ENCODE measurements at regions not wholly inside any gene's neighbourhood (a gene's known extent, or its start where the extent isn't known, plus 50 kb on each side); places are given as distances from the start of the nearest gene placed in this dataset.

- no peak for DNase-seq
Observed at GRCh38 chr12:84661786-84662185, 250.8 kb downstream of the SLC6A15 start.

- DNase-seq = no peak
Observed at GRCh38 chr12:84660139-84660538, 252.5 kb downstream of the SLC6A15 start.

DNA sequence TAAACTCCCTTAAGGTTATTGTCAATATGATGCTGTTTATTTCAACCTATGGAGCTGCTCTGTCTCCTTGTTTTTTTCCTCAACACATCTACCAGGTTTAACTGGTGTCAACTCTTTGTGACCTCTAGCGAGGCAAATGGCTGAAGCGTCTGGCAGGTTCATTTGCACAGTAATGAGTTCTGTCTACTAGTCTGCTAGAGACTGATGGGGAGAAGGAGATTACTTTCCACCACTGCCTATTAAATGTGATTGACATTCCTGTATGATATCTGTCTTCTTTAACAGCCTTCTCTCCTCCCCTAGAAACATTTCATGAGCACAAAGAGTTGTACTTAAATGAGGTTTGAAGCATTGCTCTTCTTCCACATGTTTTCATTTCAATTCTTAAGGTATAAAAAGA is 253.7 kb downstream of the SLC6A15 start:
- DNase-seq = no peak

DNA sequence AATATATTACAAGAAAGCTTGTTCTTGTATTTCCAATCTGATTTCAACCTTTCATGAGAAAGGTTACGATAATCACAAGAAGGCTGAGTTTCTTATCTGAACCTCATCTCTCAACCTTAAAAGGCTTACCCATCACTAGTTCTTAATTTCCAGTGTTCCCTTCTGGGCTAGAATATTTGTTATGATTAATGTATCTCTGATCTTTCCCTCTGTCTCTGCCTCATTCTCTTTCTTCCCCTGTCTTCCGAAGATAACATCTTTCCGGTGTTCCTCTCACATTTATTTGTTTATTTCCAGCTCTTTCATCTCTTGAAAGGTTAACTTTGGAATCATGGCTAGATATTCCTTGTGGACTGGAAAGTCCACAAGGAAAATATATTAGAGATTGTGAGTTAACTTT is 255.9 kb downstream of the SLC6A15 start:
- DNase-seq = no peak

DNA sequence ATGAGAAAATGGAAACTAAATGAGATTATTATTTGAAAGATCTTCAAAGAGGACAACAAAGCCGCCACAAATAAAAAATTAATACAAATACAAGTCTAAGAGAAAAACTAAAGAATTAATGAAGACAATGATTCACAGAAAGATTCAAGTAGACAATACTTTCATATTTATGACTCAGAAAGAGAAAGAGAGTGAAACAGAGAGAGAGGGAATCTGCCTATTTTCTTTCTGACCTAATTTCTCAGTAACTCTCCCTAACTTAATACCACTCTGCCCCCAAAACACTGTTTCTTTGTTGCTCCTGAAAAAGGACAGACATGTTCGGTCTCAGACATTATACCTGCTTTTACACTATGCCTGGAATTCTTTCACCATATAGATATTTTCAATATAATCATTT is 259.1 kb downstream of the SLC6A15 start:
- no peak for DNase-seq

- DNase-seq = no peak
Observed at GRCh38 chr12:84648425-84648824, 264.2 kb downstream of the SLC6A15 start.

DNA sequence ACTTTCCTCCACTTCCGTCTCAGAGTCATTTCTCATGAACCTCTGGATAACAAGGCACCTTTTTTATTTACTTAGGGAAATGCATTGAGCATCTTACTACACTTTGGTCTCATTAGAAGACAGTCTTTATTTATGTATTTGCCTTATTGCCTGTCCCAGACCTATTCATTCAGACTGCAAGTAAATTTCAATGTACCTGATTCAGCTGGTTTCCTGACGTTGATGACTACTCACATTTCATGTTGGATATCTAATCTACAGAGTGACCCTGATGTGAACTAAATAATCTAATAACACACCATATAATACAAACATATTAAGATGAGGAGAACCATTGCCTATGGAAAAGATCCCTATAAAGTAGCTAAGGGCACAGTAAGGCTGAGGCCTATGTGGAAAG is 267.7 kb downstream of the SLC6A15 start:
- DNase-seq = no peak

- no peak for DNase-seq
Observed at GRCh38 chr12:84643993-84644392, 268.6 kb downstream of the SLC6A15 start.

DNA sequence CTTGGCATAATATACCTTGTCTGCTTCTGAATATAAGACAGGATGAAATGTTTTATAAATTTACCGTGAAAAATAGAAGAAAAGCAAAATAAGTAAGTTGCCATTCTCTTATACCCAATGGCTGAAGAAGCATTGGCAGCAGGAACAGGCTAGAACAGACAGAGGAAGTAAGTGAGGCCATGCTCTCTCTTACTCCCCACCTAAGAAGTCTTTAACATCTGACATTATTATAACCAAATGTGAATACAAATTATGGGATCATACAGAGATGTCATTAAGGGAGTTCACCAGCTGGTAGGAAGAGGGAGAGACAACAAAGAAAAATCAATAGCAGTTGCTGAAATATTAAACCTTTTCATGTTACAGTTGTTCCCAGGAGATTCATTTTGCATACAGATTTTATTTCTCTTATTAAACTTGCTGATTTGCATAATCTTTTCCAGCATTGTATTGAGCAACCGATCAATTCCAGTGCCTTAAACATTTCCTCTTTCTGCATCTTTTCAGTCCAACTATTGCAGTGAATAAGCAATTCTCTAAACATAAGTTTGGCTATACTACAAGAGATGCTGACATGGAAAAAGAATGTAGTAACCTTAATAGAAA is 270.6 kb downstream of the SLC6A15 start:
- DNase-seq = peak; percentile 96

- DNase-seq = no peak
Observed at GRCh38 chr12:84638811-84639368, 273.7 kb downstream of the SLC6A15 start.

- no peak for DNase-seq
Observed at GRCh38 chr12:84637926-84638325, 274.7 kb downstream of the SLC6A15 start.

- DNase-seq = no peak
Observed at GRCh38 chr12:84636801-84637290, 275.8 kb downstream of the SLC6A15 start.

GRCh38 chr12:84634526-84634925 is 278.1 kb downstream of the SLC6A15 start:
- no peak for DNase-seq

GRCh38 chr12:84632556-84632955 is 280.0 kb downstream of the SLC6A15 start:
- no peak for DNase-seq

DNA sequence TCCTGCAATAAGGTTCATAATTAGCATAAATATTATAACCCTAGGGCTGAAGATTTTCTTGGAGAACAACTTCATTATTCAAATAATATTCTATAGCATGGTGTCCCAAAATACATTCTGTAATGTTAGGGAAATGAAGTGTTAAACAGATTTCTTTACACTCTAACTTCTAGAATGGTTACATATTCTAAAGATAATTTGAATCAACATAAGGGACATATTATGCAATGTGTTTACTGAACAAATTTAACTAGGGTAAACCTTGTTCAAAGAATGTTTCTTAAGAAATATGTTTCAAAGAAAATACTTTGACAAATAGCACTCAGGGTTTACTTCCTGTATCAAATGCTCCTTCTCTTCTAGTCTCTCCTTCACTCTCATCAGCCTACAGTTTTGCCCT is 281.6 kb downstream of the SLC6A15 start:
- DNase-seq = no peak

- no peak for DNase-seq
Observed at GRCh38 chr12:84627593-84627992, 285.0 kb downstream of the SLC6A15 start.

GRCh38 chr12:84624601-84625000 is 288.0 kb downstream of the SLC6A15 start:
- DNase-seq = no peak

DNA sequence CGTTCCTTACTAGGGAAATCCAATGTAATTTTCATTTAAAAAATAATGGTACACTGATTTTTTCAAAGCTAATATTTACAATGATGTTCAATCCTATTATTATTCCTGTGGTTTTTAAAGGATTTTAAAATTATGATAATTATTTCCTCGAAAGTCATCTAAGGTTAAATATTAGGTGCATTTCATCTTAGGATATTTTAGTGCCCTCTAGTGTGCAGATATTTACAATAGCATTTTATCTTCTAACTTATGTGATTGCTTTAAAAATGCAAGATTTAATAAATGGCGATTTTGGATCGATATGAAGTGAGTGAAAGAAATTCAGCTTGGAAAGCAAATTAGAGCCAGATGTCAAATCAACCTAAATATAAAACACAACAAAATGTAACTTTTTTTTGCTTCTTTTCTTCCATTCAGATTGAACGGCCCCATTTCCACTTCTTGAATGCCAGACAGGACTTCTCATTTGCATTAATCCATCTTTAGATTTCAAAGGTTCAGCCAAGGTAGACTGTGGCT is 293.5 kb downstream of the SLC6A15 start:
- DNase-seq = no peak

GRCh38 chr12:84607170-84607819 is 305.3 kb downstream of the SLC6A15 start:
- DNase-seq = no peak

DNA sequence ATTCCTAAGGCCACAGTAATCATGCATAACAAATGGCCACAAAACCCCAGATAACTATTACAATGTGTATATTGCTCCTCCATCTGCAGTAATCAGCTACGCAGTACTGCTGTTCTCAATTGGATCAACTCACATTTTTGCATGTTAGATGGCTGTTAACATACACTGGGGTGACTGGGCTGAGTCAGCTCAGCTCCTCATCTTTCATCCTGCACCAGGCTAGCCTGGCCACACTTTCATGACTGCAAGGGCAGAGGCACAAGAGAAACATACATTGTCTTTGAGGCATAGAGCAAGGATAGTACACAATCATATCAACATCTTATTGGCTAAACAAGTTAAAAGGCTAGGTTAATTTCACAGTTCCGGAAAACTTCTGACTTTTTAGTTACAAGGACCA is 306.6 kb downstream of the SLC6A15 start:
- DNase-seq = no peak

DNA sequence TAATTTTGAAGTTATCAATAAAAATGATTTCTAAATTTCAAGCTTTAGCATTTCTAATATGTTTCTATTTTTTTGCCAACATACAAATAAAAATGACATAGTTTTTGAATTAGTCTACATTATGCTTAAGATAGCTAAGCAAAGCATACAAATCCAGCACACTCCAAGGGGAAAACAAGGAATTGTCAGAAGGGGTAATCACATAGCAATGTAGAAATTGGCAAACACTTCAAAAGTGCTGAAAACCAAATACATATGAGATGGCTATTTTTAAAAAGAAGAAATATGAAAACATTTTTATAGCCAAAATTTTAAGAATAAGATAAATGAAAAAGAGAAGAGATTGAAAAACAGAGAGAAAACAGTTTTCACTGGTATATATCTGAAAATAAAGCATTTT is 308.0 kb downstream of the SLC6A15 start:
- DNase-seq = peak; percentile 73

DNA sequence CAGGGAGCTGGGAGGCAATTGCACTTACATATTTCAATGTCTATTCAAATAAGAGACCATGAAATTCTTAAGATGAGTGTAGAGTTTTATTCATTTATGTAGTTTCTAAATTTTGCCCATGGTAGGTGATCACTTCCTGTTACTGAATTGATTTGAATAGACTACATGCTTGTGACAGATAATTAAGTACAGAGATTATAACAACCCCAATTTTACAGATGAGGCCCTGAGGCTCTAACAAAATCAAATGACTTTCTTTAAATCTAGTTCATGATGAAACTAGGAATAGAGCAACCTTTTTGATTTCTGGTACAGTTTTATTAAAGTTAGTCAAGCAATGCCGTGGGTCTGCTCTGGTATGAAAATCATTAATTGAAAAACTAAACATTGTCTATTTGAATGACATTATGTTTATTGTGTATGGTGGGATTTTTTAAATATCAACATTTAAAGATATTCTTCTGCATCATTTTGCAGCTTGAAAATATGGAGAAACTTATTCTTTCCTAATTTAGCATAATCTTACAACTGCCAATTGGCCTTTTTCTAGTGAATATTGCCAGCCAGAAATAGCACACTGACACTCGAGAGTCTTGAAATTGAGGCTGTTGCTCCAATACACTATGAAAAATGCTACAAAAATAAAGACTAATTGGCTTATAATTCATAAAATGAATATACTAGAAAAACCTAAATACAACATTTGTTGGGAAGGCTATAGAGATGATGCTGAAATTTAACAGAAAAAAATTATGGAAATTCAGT is 308.9 kb downstream of the SLC6A15 start:
- DNase-seq = no peak

DNA sequence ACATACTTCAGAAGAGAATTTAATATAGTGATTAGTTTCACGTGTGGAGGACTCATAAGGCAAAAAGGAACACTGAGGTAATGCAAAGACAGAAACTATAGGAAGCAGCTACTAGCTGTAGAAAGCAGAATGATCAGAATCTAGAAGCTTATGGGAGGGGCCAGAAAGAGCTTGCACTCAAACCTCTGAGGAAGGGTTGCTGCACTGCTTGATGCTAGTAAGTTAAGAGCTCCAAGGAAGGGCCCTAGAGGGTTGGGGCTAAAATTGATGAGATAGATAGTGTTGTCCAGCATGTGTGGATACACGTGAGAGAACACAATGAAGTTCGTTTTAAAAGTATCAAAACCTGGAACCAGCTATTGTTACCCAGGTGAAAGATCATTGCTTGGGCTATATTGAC is 311.1 kb downstream of the SLC6A15 start:
- DNase-seq = no peak

All from skin of body (tissue), 1 donor.